Frontal cortex (tissue), 3 donors: ENCODE measurements at regions not wholly inside any gene's neighbourhood (a gene's known extent, or its start where the extent isn't known, plus 50 kb on each side); places are given as distances from the start of the nearest gene placed in this dataset.

ENCODE experiments used
- DNase-seq, 2 donors: peaks; one replicate each; pipeline ENCODE4 v3.0.0; 2012; ENCODE audit warnings: low spot score in 2 of 2
- FAIRE-seq: peaks from 2 replicates; lab custom pipeline; 2012; peaks lifted over from hg19 to GRCh38; lab: Jason Lieb, UNC
- donor health status: control.
- donor health status: control.
- donor health status: control.

DNA sequence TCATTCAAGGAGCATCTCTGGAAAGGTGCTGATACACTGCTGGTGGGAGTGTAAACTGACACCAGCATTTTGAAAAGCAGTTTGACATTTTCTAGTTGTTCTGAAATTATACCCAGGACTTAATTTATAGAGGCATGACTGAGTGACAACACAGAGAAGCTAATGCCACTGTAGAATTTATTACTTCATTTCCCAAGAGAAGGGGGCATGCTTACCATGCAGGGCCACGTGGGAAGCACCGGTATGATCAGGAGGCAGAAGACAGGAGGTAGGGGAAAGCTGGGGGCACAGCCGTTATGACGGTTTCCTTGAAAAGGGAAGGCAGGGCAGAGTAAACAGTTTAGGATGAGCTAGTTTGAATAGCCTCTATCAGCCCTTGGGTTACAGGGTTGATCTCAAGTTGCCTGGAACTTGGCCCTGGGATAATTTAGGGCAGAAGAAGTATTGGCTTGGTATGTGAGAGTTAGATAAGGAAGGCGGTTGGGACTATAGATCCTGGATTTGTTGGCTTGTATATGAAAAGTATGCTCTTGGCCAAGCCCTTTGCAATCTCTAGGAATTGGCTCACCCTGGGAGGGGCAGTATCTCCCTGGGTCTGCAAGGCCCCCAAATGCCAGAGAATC lies 305.7 kb downstream of the ENC1 start:
- DNase-seq: no peak
- FAIRE-seq: no peak

DNA sequence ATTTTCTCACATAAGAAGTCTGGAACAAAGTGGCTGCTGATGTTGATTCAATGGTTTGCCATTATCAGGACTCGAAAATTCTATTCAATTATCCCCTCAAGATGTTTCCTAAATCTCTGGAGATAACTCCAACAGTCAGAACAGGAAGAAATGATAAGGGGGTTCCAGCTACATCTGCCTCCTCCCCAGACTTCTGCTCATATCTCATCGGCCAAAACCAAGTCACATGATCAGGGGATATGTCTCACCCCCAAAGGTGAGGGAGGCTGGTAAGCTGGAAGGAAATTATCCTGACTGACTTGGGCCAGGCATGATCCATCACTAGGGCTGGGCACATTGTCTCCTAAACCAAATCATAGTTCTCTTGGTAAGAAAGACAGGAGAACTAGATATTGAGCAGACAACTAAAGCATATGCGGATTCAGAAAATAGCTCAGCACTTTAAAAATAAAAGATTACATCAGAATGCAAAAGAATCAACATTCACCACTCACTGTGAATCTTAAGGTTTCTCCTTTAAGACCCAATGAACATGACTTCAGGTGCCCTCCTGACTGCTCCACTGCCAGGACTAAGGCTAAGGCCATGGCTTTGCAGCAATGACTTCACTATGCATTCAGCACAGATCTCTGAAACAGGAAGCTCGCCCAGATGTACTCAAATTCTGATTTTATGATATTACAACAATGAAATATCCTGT lies 306.3 kb downstream of the ENC1 start:
- FAIRE-seq (no peak), DNase-seq (no peak)

DNA sequence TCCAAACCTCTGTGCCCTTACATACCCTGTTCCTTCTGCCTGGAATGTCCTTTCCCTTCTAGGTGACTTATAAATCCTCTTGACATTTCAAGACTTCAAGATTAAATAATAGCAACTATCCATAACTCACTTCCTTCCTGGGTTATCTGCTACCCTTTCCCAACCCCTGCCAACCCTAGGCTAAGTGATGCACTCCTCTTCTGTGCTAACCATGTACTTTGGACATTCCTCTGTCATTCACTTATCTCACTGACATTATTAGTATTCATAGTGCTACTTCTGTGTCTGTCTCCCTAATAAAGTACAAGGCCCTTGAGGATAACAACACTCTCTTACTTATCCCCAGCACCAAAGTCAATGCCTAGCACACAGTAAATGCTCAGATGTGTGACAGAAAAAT lies 307.1 kb downstream of the ENC1 start:
- FAIRE-seq (no peak), DNase-seq (no peak)

DNA sequence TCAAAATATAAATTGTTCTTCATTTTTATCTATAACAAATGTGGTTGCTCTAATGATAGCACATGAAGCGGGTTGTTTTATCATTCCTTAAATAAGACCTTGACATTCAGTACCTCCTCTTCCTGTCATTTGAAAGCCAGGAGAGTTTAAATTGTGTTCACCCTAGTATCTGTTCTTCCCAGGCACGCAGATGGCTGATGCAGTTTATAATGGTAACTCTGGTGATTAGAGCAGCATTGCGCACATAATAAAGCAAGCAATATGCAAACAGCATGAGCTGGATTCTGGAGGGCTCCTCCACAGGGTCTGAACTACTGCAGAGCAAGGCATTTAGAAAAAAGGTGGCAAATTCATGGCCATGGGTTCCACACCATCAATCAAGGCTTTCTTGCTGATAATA lies 307.8 kb downstream of the ENC1 start:
- DNase-seq (no peak), FAIRE-seq (no peak)

- DNase-seq (no peak), FAIRE-seq (no peak)
These were observed 308.5 kb downstream of the ENC1 start for GRCh38 chr5:74332006-74332405.

GRCh38 chr5:74328221-74328630 lies 312.3 kb downstream of the ENC1 start:
- FAIRE-seq: no peak
- no peak for DNase-seq

DNA sequence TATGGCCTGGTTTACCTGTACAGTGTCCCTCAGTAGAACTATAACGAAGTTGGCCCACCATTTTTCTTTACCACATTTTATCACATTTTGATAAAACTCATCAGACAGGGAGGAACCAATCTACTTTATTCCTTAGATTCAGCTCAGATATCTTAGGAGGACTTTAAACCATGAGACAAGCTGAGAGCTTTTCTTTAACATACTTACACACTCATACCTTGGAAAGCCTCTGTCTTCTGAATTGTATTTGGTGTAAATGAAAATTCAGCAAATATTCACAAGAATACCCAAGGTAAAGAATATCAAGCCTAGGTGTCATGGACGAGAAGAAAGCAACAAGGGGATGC lies 313.2 kb downstream of the ENC1 start:
- FAIRE-seq (no peak), DNase-seq (no peak)

DNA sequence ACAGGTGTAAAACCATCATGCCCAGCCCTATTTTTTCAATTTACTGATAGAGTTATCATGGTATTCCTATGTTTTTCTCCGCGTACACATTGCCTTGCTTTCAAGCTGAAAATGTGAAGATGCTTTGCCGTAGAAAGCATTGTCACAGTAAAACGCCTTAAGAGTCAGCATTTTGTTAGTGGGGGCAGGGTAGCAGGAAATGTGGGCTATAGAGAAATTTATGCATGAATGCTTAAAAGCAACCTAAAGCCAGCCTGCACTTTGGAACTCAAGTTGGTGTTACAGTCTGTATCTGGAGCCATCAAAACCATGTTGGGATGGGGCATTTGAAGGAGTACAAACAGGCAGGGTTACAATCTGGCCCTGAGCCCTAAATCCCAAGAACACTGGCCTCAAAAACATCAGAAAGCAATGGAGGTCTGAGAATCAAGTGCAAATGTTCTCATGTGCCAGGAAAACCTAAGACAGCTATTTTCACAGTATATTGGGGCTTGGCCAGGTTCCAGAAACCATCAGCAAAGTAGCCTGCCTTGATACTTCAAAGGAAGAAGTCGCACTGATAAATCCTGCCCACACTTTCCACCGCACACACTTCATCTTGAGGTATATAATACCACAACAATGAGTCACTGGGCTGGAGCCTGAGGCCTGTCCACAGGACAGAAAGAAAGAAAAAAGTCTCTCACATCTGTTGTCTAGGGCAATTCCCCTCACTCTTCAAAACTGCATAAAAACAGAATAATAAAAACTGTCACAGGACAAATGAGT lies 313.8 kb downstream of the ENC1 start:
- no peak for DNase-seq
- FAIRE-seq: no peak

- FAIRE-seq (no peak), DNase-seq (no peak)
These were observed 314.7 kb downstream of the ENC1 start for GRCh38 chr5:74325866-74326265.

DNA sequence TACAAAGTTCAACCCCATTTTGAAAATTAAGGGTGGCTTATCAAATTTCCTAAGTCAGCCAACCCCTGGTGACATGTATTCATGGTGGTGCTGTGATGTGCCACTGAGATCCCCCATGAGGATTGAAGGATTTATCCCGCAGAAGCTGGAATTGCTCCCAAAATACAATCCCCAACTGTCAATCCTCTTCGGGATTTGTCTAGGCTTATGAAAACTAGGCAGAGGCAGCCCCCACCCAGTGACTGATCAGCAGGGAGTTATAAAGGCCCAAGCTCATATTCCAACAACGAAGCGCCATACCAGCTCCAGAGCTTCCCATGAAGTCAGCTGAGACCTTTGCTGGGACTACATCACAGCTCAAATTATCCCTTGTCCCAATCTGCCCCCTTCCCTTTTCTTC lies 316.0 kb downstream of the ENC1 start:
- FAIRE-seq (no peak), DNase-seq (no peak)

- no peak for DNase-seq
- no peak for FAIRE-seq
These were observed 317.6 kb downstream of the ENC1 start for GRCh38 chr5:74322944-74323343.

GRCh38 chr5:74322191-74322590 lies 318.3 kb downstream of the ENC1 start:
- DNase-seq: no peak
- no peak for FAIRE-seq

DNA sequence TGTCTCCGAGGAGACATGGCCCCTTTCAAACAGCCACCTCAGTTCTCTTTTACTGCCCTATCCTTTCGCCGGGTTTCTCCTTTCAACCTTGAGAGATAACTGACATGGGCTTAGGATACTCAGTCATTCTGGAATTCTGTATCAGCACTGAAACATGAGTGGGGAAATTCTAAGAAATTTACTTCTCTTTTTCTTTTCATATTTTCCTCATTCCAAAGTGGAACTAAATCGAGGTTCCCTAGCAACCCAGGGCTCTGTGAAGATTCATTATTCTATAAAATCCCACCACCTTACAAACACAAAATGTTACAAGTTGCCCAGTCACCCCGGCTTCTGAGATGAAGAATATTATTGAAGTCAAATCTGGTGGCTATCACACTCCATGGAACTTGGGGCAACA lies 319.2 kb downstream of the ENC1 start:
- DNase-seq (no peak), FAIRE-seq (no peak)

DNA sequence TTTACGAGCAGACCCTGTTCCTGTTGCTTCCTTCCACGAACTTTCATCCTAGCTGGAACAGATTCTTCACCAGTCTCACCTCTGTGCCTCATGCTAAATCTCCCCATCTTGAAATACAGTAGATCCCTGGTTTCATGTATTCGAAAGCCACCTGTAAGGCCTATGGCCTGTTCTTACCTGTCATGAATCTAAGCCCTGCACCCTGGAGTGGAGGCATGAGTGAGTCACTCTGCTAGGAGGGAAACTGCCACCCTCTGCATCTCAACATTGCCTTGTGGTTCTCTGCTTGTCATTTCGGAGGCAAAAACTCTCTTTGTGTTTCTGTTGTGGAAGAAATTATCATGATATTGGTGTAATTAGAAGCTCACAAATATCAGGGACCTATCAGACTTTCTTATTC lies 320.0 kb downstream of the ENC1 start:
- DNase-seq (no peak), FAIRE-seq (no peak)

DNA sequence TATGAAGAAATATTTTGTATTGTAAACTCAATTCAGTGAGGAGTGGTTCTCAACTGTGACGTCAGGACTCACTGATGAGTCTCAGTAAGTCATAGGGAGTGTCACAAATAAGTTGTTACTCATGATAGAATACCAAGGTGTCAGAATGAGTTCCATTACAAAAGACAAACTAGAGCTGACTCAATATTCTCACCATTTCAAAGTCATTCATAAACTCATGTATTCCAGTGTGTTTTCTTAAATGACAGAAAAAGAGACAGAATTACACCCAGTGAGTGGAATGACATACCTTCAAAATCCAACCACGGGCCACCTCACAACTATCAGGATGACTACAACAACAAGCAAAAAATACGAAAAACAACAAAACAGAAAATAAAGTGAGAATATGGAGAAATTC lies 321.5 kb downstream of the ENC1 start:
- DNase-seq (no peak), FAIRE-seq (no peak)

DNA sequence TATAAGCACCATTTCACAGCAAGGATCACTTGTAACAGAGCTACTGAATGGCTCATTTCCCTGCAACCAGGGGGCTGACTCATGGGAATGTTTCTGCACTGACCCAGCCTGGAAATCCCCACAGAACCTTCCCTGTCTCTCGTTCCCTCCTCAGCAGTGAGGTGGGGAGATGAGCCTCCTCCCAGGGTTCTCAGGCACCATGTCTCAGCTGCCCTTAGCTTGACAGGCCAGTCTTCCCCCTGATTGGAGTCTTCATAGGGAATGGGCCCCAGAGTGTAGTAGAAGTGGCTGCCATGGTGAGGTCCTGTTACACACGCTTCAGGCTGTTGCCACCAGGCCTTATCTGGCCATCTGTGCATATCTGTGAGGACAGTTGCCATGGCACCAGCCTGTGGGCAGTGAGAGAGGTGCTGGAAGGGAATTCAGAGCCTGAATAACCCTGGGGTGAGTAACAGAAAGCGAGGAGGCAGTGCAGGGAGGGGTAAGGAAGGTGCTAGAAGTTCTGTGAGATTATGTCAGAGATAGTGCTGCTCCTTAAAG lies 324.4 kb downstream of the ENC1 start:
- no peak for FAIRE-seq
- no peak for DNase-seq

DNA sequence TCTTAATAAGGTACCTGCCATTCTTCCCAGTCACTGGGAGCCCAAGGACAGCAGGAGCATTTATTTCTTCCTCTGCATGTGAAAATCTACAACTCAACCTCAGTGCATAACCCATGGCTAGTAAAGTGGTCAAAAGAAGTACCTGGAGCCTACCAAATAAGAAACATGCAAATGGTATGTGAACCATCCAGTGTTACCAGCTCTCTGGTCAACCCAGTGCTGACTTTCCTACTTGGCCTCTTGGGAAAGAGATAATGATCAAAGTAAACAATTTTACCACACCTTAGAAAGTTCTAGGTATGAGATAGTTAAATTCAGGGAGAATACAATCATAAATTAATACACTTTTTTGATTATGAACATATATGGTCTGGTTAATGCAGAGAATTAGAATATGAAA lies 325.6 kb downstream of the ENC1 start:
- DNase-seq (no peak), FAIRE-seq (no peak)

DNA sequence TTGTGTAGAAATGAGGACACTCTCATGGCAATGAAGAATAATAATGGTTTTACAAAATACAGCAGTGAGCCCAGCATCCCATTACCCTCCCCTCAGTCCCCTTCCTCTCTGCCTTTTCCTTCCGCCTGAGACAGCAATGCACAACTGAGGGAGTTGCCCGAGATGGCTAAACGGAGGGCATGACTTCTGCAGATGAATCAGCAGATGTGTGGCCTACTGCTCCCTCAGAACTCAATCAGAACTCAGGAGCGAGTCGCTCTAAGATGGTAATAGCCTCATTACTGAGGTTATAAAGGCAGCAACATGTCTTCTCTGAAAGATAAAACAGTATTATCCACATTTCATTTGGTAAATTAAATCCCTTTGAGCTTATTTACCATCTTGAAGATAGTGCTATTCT lies 326.6 kb downstream of the ENC1 start:
- DNase-seq (no peak), FAIRE-seq (no peak)

DNA sequence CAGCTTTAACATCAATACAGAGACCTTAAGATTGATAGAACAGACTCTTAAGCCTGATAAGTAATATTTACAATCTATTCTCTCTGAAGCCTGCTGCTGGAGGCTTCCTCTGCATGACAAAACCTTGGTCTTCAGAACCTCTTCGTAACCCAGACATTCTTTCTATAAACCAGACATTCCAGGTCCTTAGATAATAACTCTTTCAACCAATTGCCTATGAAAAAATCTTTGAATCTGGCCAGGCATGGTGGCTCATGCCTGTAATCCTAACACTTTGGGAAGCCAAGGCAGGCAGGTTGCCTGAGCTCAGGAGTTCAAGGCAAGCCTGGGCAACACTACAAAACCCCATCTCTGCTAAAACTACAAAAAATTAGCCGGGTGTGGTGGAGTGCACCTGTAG lies 327.8 kb downstream of the ENC1 start:
- DNase-seq (no peak), FAIRE-seq (no peak)

GRCh38 chr5:74311961-74312360 lies 328.6 kb downstream of the ENC1 start:
- DNase-seq (no peak), FAIRE-seq (no peak)
